Endothelial cell of umbilical vein (primary cell): ENCODE measurements at regions not wholly inside any gene's neighbourhood (a gene's known extent, or its start where the extent isn't known, plus 50 kb on each side); places are given as distances from the start of the nearest gene placed in this dataset.

Experiments
- BruUV-seq: library from RNA; stranded (reverse); fragments of 400-500 nt; replicated peaks from 2 replicates; lab custom pipeline; 2021; lab: Mats Ljungman, UMichigan
- CTCF ChIA-PET: fragments of 300-600, 350-600 bp; sonication (Branson Sonifier 250); formaldehyde crosslinking; loops from one replicate; lab custom pipeline; 2021; ENCODE audit warnings: antibody characterized with exemption, inconsistent platforms; lab: Charles Lee
- POLR2A ChIA-PET: fragments of 300-600, 350-600 bp; sonication (Branson Sonifier 250); formaldehyde crosslinking; loops from one replicate; lab custom pipeline; 2021; ENCODE audit warnings: antibody characterized with exemption, inconsistent platforms; lab: Charles Lee
- DNase-seq: peaks from one replicate; pipeline ENCODE4 v3.0.0-alpha.2; 2011; ENCODE audit warnings: low read depth, low spot score
- FAIRE-seq: peaks from 2 replicates; lab custom pipeline; 2011; peaks lifted over from hg19 to GRCh38; lab: Jason Lieb, UNC
- H2AFZ ChIP-seq: 2 replicates; pipeline ENCODE4 v1.6.0; 2012; ENCODE audit warnings: low read depth, low read length, control low read depth, inconsistent platforms
- H3K27ac ChIP-seq: 2 replicates; pipeline ENCODE4 v1.5.1; 2011; ENCODE audit warnings: low read depth, mild to moderate bottlenecking, control low read depth, low read length, moderate library complexity; ENCODE audit not compliant: insufficient read depth
- H3K27me3 ChIP-seq, 2 experiments: 2 replicates each; pipeline versions ENCODE4 v1.6.0 to v1.6.1; 2011; ENCODE audit warnings: low read length in 2 of 2, mixed read lengths in 1 of 2; ENCODE audit not compliant: control insufficient read depth in 2 of 2, insufficient read depth in 2 of 2
- H3K36me3 ChIP-seq, 2 experiments: 2 replicates in 1 of 2; 3 replicates in 1 of 2; pipeline ENCODE4 v1.5.1; 2011; ENCODE audit warnings: low read length in 2 of 2, mild to moderate bottlenecking in 1 of 2, moderate library complexity in 1 of 2; ENCODE audit not compliant: control insufficient read depth in 2 of 2, insufficient read depth in 2 of 2; ENCODE audit errors: extremely low read depth in 1 of 2
- H3K4me1 ChIP-seq: 3 replicates; pipeline ENCODE4 v1.5.1; 2011; ENCODE audit warnings: mild to moderate bottlenecking, low read length; ENCODE audit not compliant: control insufficient read depth, insufficient read depth; ENCODE audit errors: extremely low read depth
- H3K4me2 ChIP-seq: 2 replicates; pipeline ENCODE4 v1.6.1; 2011; ENCODE audit warnings: low read length, control low read depth, mixed read lengths; ENCODE audit not compliant: insufficient read depth
- H3K4me3 ChIP-seq, 3 experiments: fragments of 200-600 bp in 1 of 3; sonication (generic), shearing (Covaris generic) in 1 of 3; replicated peaks in 1 of 3; 2 replicates each; pipeline ENCODE4 v1.5.1; 2011 to 2016; ENCODE audit warnings: control low read depth in 3 of 3, low read length in 3 of 3, mild to moderate bottlenecking in 2 of 3, inconsistent platforms in 1 of 3, low read depth in 1 of 3, moderate library complexity in 1 of 3; ENCODE audit not compliant: insufficient read depth in 1 of 3
- H3K79me2 ChIP-seq: 2 replicates; pipeline ENCODE4 v1.6.0; 2012; ENCODE audit warnings: low read length, inconsistent platforms; ENCODE audit not compliant: control insufficient read depth, insufficient read depth
- H3K9ac ChIP-seq: replicated peaks from 2 replicates; pipeline ENCODE3; 2011; ENCODE audit warnings: low read length, control low read depth; ENCODE audit not compliant: insufficient read depth; ENCODE audit errors: extremely low read depth
- H3K9me1 ChIP-seq: replicated peaks from 3 replicates; pipeline ENCODE4 v1.6.0; 2011; ENCODE audit warnings: mild to moderate bottlenecking, low read length; ENCODE audit not compliant: control insufficient read depth, insufficient read depth; ENCODE audit errors: extremely low read depth
- H3K9me3 ChIP-seq: replicated peaks from 2 replicates; pipeline ENCODE4 v1.5.1; 2012; ENCODE audit warnings: low read length, inconsistent platforms; ENCODE audit not compliant: control insufficient read depth, insufficient read depth
- H4K20me1 ChIP-seq: replicated peaks from 2 replicates; pipeline ENCODE3; 2011; ENCODE audit warnings: mild to moderate bottlenecking, low read length; ENCODE audit not compliant: control insufficient read depth, insufficient read depth; ENCODE audit errors: extremely low read depth
- EZH2 ChIP-seq: IDR thresholded peaks from 2 replicates; pipeline ENCODE4 v1.6.1; 2012; ENCODE audit warnings: borderline replicate concordance, low read depth, mild to moderate bottlenecking, moderate library complexity, low read length, inconsistent platforms; ENCODE audit not compliant: severe bottlenecking
- FOS ChIP-seq: IDR thresholded peaks from 2 replicates; pipeline ENCODE4 v1.6.1; 2011; ENCODE audit warnings: mild to moderate bottlenecking, low read length, moderate library complexity, borderline replicate concordance; ENCODE audit not compliant: insufficient read depth
- GATA2 ChIP-seq: IDR thresholded peaks from 2 replicates; pipeline ENCODE4 v1.7.0; 2011; ENCODE audit warnings: low read depth, mild to moderate bottlenecking, moderate library complexity, mixed read lengths, low read length; ENCODE audit not compliant: insufficient read length, insufficient read depth
- JUN ChIP-seq: IDR thresholded peaks from 2 replicates; pipeline ENCODE4 v1.6.1; 2011; ENCODE audit warnings: borderline replicate concordance, low read depth; ENCODE audit not compliant: insufficient read length, insufficient read depth
- MYC ChIP-seq: IDR thresholded peaks from one replicate; pipeline ENCODE4 v1.6.1; 2011; ENCODE audit warnings: mild to moderate bottlenecking, low read depth, low read length
- POLR2A ChIP-seq: IDR thresholded peaks from 2 replicates; pipeline ENCODE4 v1.6.1; 2012; ENCODE audit warnings: low read depth, mild to moderate bottlenecking, control low read depth, low read length
- POLR2AphosphoS5 ChIP-seq: IDR thresholded peaks from 2 replicates; pipeline ENCODE4 v1.6.1; 2012; ENCODE audit warnings: low read depth, mild to moderate bottlenecking, control low read depth, low read length, moderate library complexity; ENCODE audit not compliant: insufficient read depth
- dilution Hi-C: fragments of 300-500 bp; cut with MboI; formaldehyde crosslinking; loops from one replicate; pipeline ENCODE4 v1.15.0; 2019; ENCODE audit warnings: low sequenced_read_pairs; ENCODE audit not compliant: extremely low pct_ligation_motif_present
- intact Hi-C: fragments of 100-400 bp; cut with micrococcal nuclease; formaldehyde crosslinking; loops from one replicate; pipeline ENCODE4 v1.10.0; 2022
- TF ChIP-seq, protein P1 (sequence below), 2 donors: IDR thresholded peaks; 1 replicate in 1 of 2; 2 replicates in 1 of 2; pipeline ENCODE4 v1.5.1; 2011; ENCODE audit warnings: low read length in 2 of 2, mild to moderate bottlenecking in 2 of 2, moderate library complexity in 2 of 2, control low read depth in 1 of 2, inconsistent platforms in 1 of 2, low read depth in 1 of 2; ENCODE audit not compliant: insufficient read depth in 1 of 2; ENCODE audit errors: extremely low read depth in 1 of 2
- TF ChIP-seq, protein P2 (sequence below): IDR thresholded peaks from 2 replicates; pipeline ENCODE4 v1.6.1; 2011; ENCODE audit not compliant: insufficient read depth, insufficient read length

DNA sequence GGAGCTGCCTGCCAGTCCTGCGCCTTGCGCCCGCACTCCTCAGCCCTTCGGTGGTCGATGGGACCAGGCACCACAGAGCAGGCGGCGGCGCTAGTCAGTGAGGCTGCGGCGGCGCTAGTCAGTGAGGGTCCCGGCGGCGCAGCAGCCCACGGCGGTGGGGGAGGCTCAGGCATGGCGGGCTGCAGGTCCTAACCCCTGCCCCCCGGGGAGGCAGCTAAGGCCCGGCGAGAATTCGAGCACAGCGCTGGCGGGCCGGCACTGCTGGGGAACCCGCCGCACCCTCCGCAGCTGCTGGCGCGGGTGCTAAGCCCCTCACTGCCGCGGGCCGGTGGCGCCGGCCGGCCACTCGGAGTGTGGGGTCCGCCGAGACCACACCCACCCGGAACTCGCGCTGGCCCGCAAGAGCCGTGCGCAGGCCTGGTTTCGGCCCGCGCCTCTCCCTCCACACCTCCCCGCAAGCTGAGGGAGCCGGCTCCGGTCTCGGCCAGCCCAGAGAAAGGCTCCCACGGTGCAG, 867.4 kb downstream of the DSC3 start:
- H2AFZ ChIP-seq: no peak overlapping the region
- H3K4me2 ChIP-seq: no peak overlapping the region
- H3K9me1 ChIP-seq: no peaks in the 10 kb centered on the region
- H3K27ac ChIP-seq: no peak overlapping the region
- dilution Hi-C loops (no loop called here), intact Hi-C loops (no loop called here)
- H3K9ac ChIP-seq: no peak overlapping the region
- no peak overlapping the region for H3K4me3 ChIP-seq
- no peaks in the 10 kb centered on the region for H3K9me3 ChIP-seq
- no peaks in the 10 kb centered on the region for H3K36me3 ChIP-seq
- BruUV-seq: no TSS peak
- H3K79me2 ChIP-seq: no peaks in the 10 kb centered on the region
- no peak for DNase-seq
- no peaks in the 10 kb centered on the region for H3K4me1 ChIP-seq
- TF ChIP-seq EZH2 (no peak), MYC (no peak), GATA2 (no peak), POLR2AphosphoS5 (no peak), FOS (no peak), JUN (no peak), POLR2A (no peak)
- TF ChIP-seq, protein P1, sequence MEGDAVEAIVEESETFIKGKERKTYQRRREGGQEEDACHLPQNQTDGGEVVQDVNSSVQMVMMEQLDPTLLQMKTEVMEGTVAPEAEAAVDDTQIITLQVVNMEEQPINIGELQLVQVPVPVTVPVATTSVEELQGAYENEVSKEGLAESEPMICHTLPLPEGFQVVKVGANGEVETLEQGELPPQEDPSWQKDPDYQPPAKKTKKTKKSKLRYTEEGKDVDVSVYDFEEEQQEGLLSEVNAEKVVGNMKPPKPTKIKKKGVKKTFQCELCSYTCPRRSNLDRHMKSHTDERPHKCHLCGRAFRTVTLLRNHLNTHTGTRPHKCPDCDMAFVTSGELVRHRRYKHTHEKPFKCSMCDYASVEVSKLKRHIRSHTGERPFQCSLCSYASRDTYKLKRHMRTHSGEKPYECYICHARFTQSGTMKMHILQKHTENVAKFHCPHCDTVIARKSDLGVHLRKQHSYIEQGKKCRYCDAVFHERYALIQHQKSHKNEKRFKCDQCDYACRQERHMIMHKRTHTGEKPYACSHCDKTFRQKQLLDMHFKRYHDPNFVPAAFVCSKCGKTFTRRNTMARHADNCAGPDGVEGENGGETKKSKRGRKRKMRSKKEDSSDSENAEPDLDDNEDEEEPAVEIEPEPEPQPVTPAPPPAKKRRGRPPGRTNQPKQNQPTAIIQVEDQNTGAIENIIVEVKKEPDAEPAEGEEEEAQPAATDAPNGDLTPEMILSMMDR (IDR thresholded peaks at IDR 0.05; ENCODE audit: extremely low read depth in 1 of 2, insufficient read depth in 1 of 2, low read depth in 1 of 2, low read length in 2 of 2): no peak
- TF ChIP-seq, protein P2, sequence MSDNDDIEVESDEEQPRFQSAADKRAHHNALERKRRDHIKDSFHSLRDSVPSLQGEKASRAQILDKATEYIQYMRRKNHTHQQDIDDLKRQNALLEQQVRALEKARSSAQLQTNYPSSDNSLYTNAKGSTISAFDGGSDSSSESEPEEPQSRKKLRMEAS: no peak
- ChIA-PET POLR2A (no interaction called here), CTCF (no interaction called here)
- FAIRE-seq: no peak
- no peaks in the 10 kb centered on the region for H4K20me1 ChIP-seq
- H3K27me3 ChIP-seq: no peaks in the 10 kb centered on the region
